Lower leg skin (tissue), 3 donors: ENCODE measurements at regions not wholly inside any gene's neighbourhood (a gene's known extent, or its start where the extent isn't known, plus 50 kb on each side); places are given as distances from the start of the nearest gene placed in this dataset.

Source experiments
- POLR2A ChIP-seq, 2 donors: fragments of 450-650 bp; IDR thresholded peaks; one replicate each; pipeline ENCODE4 v1.6.1; 2016 to 2017; ENCODE audit warnings: antibody characterized with exemption in 2 of 2, mild to moderate bottlenecking in 1 of 2, moderate library complexity in 1 of 2
- TF ChIP-seq, protein P1 (sequence below), 3 donors: fragments of 450-650 bp; IDR thresholded peaks; one replicate each; pipeline ENCODE4 v1.5.1; 2016; ENCODE audit warnings: antibody characterized with exemption in 3 of 3, mild to moderate bottlenecking in 3 of 3, moderate library complexity in 2 of 3

DNA sequence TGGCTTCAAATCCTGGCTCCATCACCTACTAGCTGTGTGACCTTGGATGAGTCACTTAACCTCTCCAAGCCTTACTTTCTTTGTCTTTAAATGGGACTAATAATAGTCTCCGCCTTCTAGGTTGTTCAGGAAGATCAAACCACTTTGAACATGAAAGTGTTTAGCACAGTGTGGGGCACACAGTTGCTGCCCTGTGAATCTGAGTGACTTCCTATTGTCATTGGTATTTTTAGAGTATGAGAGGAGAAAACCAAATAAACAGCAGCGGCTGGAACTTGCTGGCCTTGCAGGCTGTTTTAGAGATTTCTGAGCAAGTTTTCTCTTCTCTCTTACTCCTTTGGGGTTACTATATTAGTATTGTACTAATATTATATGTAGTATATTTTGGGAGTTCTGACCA, 120.7 kb upstream of the MYL2 start:
- TF ChIP-seq, protein P1, sequence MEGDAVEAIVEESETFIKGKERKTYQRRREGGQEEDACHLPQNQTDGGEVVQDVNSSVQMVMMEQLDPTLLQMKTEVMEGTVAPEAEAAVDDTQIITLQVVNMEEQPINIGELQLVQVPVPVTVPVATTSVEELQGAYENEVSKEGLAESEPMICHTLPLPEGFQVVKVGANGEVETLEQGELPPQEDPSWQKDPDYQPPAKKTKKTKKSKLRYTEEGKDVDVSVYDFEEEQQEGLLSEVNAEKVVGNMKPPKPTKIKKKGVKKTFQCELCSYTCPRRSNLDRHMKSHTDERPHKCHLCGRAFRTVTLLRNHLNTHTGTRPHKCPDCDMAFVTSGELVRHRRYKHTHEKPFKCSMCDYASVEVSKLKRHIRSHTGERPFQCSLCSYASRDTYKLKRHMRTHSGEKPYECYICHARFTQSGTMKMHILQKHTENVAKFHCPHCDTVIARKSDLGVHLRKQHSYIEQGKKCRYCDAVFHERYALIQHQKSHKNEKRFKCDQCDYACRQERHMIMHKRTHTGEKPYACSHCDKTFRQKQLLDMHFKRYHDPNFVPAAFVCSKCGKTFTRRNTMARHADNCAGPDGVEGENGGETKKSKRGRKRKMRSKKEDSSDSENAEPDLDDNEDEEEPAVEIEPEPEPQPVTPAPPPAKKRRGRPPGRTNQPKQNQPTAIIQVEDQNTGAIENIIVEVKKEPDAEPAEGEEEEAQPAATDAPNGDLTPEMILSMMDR (IDR thresholded peaks at IDR 0.05): no peak
- TF ChIP-seq POLR2A (IDR thresholded peaks at IDR 0.05): no peak
